CD4-positive, alpha-beta T cell treated with Interleukin-15 for 4 hours (primary cell): ENCODE measurements at regions not wholly inside any gene's neighbourhood (a gene's known extent, or its start where the extent isn't known, plus 50 kb on each side); places are given as distances from the start of the nearest gene placed in this dataset.

ENCODE experiments used
- DNase-seq: peaks from one replicate; pipeline ENCODE4 v3.0.0-alpha.2; 2020; ENCODE audit warnings: low spot score

DNA sequence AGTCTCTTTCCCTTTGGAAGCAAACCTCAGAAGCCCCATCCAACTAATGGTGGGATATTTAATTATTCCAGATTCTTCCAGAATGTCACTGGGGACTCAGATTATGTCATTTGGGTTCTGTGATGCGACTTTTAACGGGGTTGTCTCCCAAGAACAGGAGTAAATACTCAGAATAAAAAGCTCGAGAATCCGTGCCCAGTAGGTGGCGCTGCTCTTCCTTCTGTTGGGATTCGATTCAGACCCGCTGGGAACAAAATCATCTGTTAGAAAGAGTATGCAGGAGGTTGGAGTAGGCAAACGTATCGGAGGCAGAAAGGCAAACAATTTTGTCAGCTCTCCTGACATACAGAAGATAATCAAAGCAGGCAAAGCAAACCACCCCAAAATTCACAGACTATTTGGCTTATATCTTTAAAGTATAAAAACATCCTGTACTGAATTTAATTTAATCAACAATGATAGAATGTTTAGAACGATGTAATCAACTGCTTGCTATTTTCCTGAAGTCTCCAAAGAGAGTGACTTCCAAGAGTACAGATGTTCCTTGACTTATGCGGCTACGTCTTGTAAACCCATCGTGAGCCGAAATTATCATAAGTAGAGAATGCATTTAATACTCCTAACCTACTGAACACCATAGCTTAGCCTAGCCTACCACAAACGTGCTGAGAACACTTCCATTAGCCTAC is 169.8 kb upstream of the RAI14 start:
- peak; percentile 51 for DNase-seq

DNA sequence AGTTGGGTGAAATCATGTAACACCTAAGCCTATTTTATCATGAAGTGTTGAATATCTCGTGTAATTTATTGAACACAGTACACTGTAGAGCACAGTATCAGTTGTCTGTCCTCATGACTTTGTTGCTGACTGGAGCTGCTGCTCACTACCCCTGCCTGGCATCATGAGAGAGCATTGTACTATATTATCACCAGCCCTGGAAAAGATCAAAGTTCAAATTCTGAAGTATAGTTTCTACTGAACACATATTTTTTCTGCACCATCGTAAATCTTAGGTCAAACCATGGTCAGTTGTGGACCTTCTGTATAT is 169.3 kb upstream of the RAI14 start:
- DNase-seq, result no peak

- DNase-seq, result no peak
Measured at GRCh38 chr5:34487159-34487879, 168.8 kb upstream of the RAI14 start.

- no peak for DNase-seq
Measured at GRCh38 chr5:34487956-34488355, 168.2 kb upstream of the RAI14 start.

GRCh38 chr5:34488984-34489383 is 167.1 kb upstream of the RAI14 start:
- DNase-seq, result no peak

DNA sequence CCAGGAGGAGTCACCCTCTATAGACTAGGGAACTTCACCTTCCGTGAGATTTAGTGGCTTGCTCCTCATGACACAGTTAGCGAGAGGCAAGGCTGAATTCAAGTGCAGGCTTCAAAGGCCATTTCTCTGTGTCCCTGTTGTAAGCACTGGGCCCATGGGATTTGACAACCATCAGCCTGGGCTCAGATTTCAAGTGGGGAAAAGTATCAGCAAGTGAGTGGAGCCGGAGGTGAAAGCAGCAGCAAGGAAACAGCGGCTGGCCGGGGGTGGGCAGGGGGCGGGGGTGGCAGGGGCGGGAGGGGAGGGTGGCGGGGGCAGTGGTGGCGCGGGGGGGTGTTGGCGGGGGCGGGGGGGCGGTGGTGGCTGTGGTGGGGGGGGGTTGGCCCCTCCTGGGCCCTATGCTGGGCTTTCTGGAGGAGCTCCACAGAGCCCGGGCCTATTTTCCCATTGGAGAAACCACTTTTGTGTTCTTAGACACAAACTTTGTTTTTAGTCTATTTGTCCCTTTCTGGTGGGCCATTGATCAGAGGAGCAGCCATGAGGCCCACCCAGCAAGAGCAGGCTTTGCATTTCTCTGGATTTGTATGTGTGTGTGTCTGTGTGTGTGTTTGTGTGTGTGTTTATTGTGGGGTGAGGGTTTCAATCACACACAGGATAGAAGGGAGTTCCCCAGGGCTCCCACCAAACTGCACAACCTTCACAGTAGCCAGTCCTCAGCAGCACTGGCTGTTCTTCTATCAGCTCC is 165.4 kb upstream of the RAI14 start:
- DNase-seq, result no peak

- DNase-seq, result no peak
Measured at GRCh38 chr5:34491251-34491620, 164.9 kb upstream of the RAI14 start.

DNA sequence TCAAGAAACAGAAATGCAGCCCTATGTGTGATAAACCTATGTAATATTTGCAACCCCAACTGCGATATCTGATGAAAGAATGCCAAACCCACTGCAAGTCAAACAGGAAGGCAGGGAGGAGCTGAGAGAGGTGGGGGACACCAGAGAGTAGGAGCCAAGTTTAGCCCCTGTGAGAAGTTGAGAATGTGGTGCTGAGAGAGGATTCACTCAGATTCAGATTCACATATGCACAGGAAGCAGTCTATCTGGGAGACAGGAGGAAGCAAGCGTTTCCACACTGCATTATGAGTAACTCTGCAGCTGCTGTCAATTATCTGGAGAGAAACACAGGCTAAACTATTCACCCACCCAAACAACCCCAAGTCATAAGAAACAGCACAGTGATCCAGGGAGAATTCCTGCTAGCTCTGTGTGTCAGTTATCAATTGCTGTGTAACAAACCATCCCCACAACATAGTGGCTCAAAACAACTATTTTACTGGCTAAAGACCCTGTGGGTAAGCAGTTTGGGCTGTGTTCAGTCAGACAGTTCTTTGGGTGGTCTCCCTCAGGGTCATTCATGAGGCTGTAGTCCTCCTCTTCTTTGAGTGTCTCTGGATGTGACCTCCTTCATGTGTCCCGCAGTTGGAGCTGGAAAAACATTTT is 161.9 kb upstream of the RAI14 start:
- DNase-seq, result no peak

- DNase-seq, result no peak
Measured at GRCh38 chr5:34495178-34495577, 160.9 kb upstream of the RAI14 start.

- DNase-seq, result no peak
Measured at GRCh38 chr5:34496260-34496691, 159.9 kb upstream of the RAI14 start.

DNA sequence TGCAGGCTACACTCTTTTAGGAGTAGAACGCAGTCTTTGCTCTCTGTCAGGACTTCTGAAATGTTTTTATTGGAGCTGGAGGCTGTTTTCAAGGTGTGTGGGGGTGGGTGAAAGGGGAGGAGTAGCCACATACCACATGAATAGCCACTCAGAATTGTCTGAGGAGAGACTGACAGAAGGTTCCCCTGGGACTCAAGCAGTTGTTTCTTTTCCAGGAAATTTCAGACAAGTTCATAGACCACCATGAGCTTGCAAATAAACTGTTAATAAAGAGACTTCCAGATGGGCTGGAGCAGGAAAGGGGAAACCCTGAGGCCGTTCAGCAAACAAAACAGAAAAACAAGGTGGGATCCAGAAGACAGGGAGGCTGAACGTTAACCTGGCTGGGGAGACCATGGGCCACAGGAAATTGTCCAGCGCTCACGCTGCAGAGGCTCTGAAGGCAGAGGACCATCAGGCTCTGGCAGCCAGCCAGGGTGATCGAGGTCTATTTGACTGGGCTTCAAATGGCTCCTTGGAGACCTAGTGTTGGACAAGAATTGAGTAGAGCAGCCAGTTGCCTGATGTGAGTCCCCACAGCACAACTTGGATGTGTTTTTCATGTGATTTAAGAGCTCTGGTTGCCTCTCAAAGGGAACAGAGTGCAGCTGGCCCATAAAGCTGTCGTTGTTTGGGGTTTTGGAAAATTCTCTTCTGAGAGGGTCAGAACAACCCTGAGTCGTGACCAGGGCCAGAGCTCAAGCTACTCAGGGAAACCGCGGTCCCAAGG is 159.2 kb upstream of the RAI14 start:
- DNase-seq, result no peak

GRCh38 chr5:34497470-34497808 is 158.7 kb upstream of the RAI14 start:
- no peak for DNase-seq

GRCh38 chr5:34498572-34498971 is 157.6 kb upstream of the RAI14 start:
- no peak for DNase-seq

- peak; percentile 6 for DNase-seq
Measured at GRCh38 chr5:34499001-34499734, 157.0 kb upstream of the RAI14 start.

GRCh38 chr5:34500236-34500847 is 155.8 kb upstream of the RAI14 start:
- DNase-seq, result no peak

DNA sequence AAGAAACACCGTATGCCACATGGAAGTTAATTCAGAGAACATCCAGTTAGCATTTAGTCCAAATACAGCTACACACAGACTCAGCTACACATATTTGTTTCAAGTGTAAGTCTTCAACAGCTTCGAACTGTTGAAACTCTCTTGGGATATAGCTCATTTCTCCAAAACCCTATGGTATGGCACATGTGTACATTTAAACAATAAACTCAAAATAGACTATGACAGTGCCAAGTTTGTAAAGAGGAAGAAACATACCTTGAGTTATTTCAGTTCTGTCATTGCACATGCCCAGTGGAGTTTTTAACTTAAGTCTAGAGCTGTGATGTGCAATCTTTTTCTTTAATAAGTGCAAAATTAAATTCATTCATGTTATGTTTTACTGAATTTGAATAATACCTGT is 155.1 kb upstream of the RAI14 start:
- DNase-seq, result no peak

- no peak for DNase-seq
Measured at GRCh38 chr5:34501840-34502239, 154.3 kb upstream of the RAI14 start.

- no peak for DNase-seq
Measured at GRCh38 chr5:34502581-34502980, 153.5 kb upstream of the RAI14 start.

GRCh38 chr5:34503379-34504253 is 152.5 kb upstream of the RAI14 start:
- DNase-seq, result no peak

- no peak for DNase-seq
Measured at GRCh38 chr5:34504967-34505366, 151.2 kb upstream of the RAI14 start.
